Lung (tissue), 11 donors: ENCODE measurements at regions not wholly inside any gene's neighbourhood (a gene's known extent, or its start where the extent isn't known, plus 50 kb on each side); places are given as distances from the start of the nearest gene placed in this dataset.

Experiments
- ATAC-seq: fragments of 200-7000 bp; cut with Tn5 transposase; one replicate; pipeline ENCODE4 v1.9.1; 2020; ENCODE audit warnings: moderate number of reproducible peaks; ENCODE audit not compliant: insufficient read depth, low FRiP score
- DNase-seq, 3 donors: peaks; one replicate each; pipeline ENCODE4 v3.0.0-alpha.2; 2013 to 2017
- H3K27ac ChIP-seq, 2 donors: one replicate each; pipeline ENCODE4 v1.5.1; 2013; ENCODE audit warnings: mild to moderate bottlenecking in 2 of 2, moderate library complexity in 2 of 2, control low read depth in 1 of 2, inconsistent platforms in 1 of 2, low read depth in 1 of 2, low read length in 1 of 2
- H3K27me3 ChIP-seq, 3 donors: one replicate each; pipeline ENCODE4 v1.5.1; 2013; ENCODE audit warnings: low read length in 2 of 3; ENCODE audit not compliant: control insufficient read depth in 3 of 3, insufficient read depth in 3 of 3
- H3K36me3 ChIP-seq, 4 donors: one replicate each; pipeline ENCODE4 v1.5.1; 2013; ENCODE audit warnings: low read length in 4 of 4, mild to moderate bottlenecking in 1 of 4, moderate library complexity in 1 of 4; ENCODE audit not compliant: control insufficient read depth in 4 of 4, insufficient read depth in 4 of 4
- H3K4me1 ChIP-seq, 5 donors: one replicate each; pipeline ENCODE4 v1.5.1; 2013; ENCODE audit warnings: low read length in 5 of 5, mild to moderate bottlenecking in 2 of 5, moderate library complexity in 1 of 5; ENCODE audit not compliant: control insufficient read depth in 5 of 5, insufficient read depth in 5 of 5
- H3K4me3 ChIP-seq: one replicate; pipeline ENCODE4 v1.5.1; 2013; ENCODE audit warnings: mild to moderate bottlenecking, control low read depth, moderate library complexity
- H3K9ac ChIP-seq, 2 donors: one replicate each; pipeline ENCODE4 v1.5.1; 2013; ENCODE audit warnings: low read length in 2 of 2, control low read depth in 1 of 2; ENCODE audit not compliant: insufficient read depth in 1 of 2
- H3K9me3 ChIP-seq, 4 donors: one replicate each; pipeline ENCODE4 v1.5.1; 2013; ENCODE audit warnings: low read length in 3 of 4, mild to moderate bottlenecking in 1 of 4, moderate library complexity in 1 of 4; ENCODE audit not compliant: control insufficient read depth in 4 of 4, insufficient read depth in 3 of 4
- CTCF ChIP-seq: IDR thresholded peaks from 2 replicates; pipeline ENCODE4 v1.5.1; 2012; ENCODE audit warnings: mild to moderate bottlenecking; ENCODE audit errors: control extremely low read depth, extremely low read depth
- WGBS, 2 donors: extraction: QIAGEN DNeasy Blood & Tissue Kit; methylation state at CpG; one replicate each; pipeline ENCODE4 v1.1.7; 2013; 5-methylcytosine and 5-hydroxymethylcytosine counted together
- donor health status: control.
- donor health status: control.
- donor health status: Bipolar disorder and iron deficiency.
- donor health status: healthy.
- donor health status: DM: yes; HTN: yes; CAD: no.

DNA sequence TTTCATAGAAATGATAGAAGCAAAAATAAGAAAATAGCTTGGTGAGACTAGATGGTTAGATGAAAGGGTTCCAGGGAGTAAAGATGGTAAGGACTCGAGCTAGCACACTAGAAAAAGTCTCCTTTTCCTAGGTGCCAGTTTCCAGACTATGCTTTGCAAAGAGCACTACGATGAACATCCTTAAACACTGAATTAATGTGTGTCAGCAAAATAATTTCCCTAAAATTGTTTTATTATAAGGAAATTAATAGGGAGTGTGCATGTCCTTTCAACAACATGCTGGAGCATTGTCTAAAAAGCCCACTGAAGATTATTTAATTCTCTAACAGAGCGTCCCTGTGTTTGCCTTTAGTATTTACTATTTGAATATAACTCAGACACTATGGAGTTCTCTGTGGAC lies 107.4 kb upstream of the NDUFV2 start:
- Histone ChIP-seq H3K27ac (no peak overlapping the region), H3K4me3 (no peak overlapping the region), H3K9ac (no peak overlapping the region), H3K27me3 (no peaks in the 10 kb centered on the region), H3K4me1 (peaks cover 0 to 3% (median 0%) of the 10 kb centered on the region in 5 donors), H3K36me3 (no peaks in the 10 kb centered on the region), H3K9me3 (peaks cover 0 to 5% (median 0%) of the 10 kb centered on the region in 4 donors)
- TF ChIP-seq CTCF = no peak
- no peak for ATAC-seq
- DNase-seq = no peak
- 59 to 62% methylated on average over 3 of the region's 3 CpGs for WGBS, 2 donors

GRCh38 chr18:8996771-8997432 lies 105.6 kb upstream of the NDUFV2 start:
- ATAC-seq (no peak), DNase-seq (no peak)
- H3K4me3 ChIP-seq = no peak overlapping the region
- no peak for TF ChIP-seq CTCF
- peaks cover 0 to 3% (median 2%) of the 10 kb centered on the region in 5 donors for H3K4me1 ChIP-seq
- no peak overlapping the region for H3K9ac ChIP-seq
- H3K9me3 ChIP-seq = peaks cover 0 to 5% (median 0%) of the 10 kb centered on the region in 4 donors
- WGBS, 2 donors = 59 to 65% methylated on average over 3 of the region's 3 CpGs
- no peaks in the 10 kb centered on the region for H3K36me3 ChIP-seq
- no peaks in the 10 kb centered on the region for H3K27me3 ChIP-seq
- no peak overlapping the region for H3K27ac ChIP-seq

- TF ChIP-seq CTCF = no peak
- Histone ChIP-seq H3K36me3 (no peaks in the 10 kb centered on the region), H3K27ac (no peak overlapping the region), H3K4me3 (no peak overlapping the region), H3K9ac (no peak overlapping the region), H3K27me3 (no peaks in the 10 kb centered on the region), H3K9me3 (peaks cover 0 to 5% (median 0%) of the 10 kb centered on the region in 4 donors), H3K4me1 (peaks cover 0 to 3% (median 2%) of the 10 kb centered on the region in 5 donors)
- WGBS, 2 donors = 65 to 71% methylated on average over 5 of the region's 5 CpGs
- DNase-seq (no peak), ATAC-seq (no peak)
Observed at GRCh38 chr18:8997634-8998033, 104.9 kb upstream of the NDUFV2 start.
